Astrocyte of the hippocampus (primary cell): ENCODE measurements at regions not wholly inside any gene's neighbourhood (a gene's known extent, or its start where the extent isn't known, plus 50 kb on each side); places are given as distances from the start of the nearest gene placed in this dataset.

Experiments used
- DNase-seq: peaks from one replicate; pipeline ENCODE4 v3.0.0; 2011; ENCODE audit warnings: low read depth, low spot score

DNA sequence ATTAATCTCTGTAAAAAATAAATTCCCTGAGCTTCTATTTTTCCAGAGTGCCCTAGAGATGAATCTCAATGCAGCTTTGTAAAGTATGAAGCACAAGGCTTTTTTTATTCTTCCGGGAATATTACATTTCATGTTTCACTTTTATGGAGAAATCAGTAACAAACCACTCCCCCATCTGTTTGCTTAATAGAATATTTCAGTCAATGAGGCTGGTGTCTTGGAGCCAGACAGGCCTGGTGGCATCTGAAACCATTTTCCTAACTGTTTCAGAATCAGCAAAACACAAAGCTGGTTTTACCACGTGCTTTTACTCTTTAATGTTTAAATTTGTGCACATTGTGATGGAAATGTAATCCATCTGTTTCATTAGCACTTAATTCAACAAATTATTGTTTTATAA is 400.8 kb upstream of the HSF2 start:
- DNase-seq, result no peak

DNA sequence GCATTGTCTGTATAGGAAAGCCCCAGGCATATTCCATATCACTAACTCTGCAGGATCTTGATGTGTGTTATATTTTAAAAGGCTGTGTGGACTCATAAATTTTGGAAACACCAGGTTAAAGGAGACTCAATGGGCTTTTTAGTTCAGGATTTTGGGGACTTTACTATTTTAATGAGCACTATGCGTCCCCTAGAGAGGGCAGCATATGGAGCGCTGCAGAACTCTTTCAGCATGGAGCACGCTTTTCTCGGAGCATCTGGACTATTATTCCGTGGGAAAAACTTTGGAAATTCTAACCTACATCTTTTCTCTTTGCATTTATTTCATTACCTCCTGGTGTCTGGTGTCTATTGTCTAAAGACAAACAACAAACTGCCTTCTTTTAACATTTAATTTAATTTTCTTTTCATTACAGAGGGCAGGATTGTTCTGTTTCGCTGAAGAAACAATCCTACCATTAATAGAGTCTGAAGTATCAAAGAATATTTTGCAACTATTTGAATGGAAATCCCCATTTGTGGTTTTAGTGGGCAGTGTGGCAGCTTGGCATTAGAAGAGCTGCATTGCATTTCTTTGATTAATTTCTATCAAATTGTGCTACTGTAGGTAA is 399.9 kb upstream of the HSF2 start:
- peak; percentile 12 for DNase-seq

DNA sequence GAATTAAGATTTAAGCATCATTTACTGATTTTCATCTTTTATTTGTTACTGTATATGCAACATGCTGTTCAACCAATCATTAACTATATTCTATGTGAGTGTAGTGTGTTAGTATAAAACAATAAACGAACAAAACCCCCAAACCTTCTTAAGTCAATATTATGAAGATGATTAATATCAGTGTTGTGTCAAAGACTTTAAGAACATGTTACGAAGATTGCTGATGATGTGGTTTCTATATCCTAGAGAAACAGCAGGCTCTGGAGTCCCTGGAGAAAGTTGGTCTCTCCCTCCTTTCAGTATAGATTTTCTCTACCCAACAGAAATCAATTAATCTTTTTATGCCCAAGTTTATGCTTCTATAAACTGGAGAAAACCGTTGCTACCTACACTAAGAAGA is 393.8 kb upstream of the HSF2 start:
- DNase-seq, result no peak

DNA sequence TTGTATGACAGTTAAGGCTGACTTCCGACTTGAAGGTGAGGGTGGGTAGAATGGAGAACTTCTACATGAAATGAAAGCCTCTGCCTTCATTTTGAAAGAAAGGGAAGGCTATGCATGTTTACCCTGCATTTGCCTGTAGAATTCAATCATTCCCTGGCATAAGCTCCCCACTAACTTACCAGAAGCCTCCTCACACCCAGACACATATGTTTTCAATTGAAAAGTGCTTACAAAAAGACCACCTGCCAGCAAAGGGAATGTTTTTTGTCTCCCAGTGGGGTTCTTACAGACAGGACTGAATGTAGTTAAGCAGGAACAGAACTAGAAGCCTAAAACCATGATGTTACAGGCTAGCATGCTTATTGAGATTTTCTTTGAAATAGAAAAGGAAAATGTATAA is 392.1 kb upstream of the HSF2 start:
- no peak for DNase-seq

DNA sequence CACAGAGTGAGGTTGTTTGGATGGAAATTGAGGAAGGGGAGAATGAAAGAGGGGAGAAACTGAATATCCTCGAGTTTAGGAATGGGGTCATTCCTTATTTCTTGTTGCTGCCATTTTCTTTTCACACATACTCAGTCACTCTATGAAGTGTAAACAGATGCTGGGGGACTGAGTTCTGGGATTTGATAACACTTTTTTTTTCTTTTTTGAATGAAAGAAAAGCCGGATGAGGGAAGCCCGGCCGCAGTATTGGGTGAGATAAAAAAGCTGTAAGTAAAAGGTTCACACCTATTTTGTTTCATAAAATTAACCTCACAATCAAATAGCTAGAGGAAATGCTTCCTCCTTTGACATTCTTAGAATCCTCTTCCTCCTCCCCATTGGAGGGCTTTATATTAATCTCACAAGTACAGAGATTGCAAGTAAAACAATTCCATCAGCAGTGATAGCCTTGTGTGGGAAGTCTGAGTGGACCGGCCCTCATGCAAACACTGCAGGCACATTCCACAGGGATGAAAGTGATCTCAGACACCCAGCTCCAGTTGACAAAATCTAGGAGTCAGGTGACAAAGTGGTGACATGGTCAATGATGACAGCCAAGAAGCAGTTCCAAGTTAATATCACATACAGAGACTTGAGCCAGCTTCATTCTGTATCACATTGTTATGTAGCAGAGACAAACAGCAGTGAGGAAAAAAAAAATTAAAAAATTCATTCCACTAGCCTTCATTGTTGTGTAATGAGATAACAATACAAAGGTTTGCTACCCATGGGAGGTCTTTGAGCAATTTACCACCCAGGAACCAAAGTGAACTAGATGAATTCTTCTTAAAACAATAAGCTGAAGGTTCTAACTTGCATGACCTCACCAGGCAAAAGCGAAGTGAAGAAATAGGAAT is 391.1 kb upstream of the HSF2 start:
- peak; percentile 47 for DNase-seq

DNA sequence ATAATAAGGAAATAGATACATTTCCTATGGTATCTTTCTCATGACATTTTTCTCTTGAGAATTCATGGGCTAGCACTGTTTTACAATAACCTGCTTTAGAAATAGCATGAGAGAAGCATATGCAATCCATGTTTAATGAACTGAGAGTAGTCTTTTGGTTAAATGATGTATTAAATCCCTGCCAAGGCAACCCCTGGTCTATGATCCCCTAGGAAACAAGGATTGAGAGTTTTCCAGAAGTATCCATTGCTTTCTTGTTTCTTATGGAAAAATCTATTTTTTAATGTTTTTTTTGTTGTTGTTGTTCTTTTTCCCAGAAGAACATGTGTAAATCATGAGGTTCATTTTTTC is 390.5 kb upstream of the HSF2 start:
- no peak for DNase-seq

DNA sequence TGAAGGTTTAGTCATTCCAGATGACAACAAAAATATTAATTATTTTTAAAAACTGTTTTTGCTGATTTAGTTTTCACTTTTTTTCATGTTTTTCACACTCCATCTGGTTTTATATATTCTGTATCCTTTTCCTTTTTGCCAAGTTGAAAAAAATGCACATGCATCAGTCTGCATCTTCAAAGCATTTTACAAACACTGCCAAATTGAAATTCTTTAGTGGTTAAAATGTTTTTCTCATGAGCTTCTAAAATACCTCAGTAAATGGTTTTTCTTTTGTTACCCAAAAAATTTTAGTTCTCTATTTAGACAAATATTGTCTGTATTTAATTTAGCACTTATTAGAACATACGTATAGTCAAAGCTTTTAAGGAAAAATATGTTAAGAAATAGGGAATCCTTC is 386.9 kb upstream of the HSF2 start:
- DNase-seq, result peak; percentile 49

- DNase-seq, result peak; percentile 25
Observed at GRCh38 chr6:122014961-122015360, 384.5 kb upstream of the HSF2 start.

GRCh38 chr6:122020588-122021264 is 378.7 kb upstream of the HSF2 start:
- no peak for DNase-seq

GRCh38 chr6:122025104-122025503 is 374.3 kb upstream of the HSF2 start:
- no peak for DNase-seq

DNA sequence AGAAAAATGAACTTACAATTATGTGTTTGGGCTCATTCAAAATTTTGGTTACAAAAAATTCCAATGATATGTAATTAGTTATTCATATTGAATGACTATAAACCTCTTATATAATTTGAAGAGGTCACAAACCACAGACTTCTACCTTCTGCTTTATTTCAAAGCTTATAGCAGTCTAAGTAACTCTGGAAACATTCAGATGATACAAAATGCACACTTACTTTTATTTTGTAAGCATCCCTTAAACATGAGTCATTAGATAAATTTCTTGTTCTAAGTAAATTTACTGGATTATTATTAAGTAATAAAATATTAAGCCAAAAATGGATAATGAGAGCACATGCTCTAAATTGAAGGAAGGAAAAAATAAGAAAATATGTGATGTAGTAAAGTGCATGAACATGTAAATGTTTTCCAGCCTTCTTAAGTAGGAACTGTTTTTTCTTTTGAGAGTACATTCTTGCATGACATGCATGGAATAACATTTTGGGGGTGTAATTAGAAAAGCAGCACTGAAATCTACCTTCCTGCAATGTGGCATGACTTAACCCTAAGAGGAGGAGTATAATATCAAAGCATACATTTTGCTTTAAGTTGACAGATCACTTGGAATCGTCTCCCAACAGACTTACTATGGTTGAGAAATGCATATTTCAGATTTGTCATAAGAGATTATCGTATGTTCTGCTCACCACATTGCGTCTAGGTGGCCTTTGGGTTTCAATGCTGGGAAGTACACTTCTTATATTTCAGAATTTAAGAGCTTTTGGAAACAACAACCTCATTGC is 372.7 kb upstream of the HSF2 start:
- DNase-seq, result no peak

GRCh38 chr6:122028933-122029522 is 370.4 kb upstream of the HSF2 start:
- no peak for DNase-seq

GRCh38 chr6:122033564-122034181 is 365.8 kb upstream of the HSF2 start:
- peak; percentile 72 for DNase-seq

- no peak for DNase-seq
Observed at GRCh38 chr6:122035173-122035572, 364.3 kb upstream of the HSF2 start.

GRCh38 chr6:122040261-122040660 is 359.2 kb upstream of the HSF2 start:
- DNase-seq, result no peak

- DNase-seq, result no peak
Observed at GRCh38 chr6:122042380-122042779, 357.1 kb upstream of the HSF2 start.

- peak; percentile 17 for DNase-seq
Observed at GRCh38 chr6:122042960-122043735, 356.3 kb upstream of the HSF2 start.

DNA sequence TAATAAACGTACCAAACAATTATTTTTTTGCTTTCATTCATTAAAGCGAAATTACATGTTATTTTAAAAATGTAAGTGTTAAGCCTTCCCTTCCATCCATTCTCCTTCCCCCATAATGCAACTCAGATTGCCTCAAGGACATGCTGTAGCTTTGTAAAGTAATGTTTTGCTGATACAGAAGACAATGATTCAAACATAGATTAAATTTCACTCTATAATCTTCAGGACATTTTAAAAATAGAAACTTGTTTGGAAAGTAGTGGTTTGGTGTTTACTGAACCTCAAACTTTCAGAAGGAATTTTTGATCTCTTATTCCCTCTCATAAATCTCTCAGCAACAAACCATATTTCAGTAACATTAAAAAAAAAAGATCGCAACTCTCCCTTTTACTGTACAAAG is 350.9 kb upstream of the HSF2 start:
- no peak for DNase-seq

DNA sequence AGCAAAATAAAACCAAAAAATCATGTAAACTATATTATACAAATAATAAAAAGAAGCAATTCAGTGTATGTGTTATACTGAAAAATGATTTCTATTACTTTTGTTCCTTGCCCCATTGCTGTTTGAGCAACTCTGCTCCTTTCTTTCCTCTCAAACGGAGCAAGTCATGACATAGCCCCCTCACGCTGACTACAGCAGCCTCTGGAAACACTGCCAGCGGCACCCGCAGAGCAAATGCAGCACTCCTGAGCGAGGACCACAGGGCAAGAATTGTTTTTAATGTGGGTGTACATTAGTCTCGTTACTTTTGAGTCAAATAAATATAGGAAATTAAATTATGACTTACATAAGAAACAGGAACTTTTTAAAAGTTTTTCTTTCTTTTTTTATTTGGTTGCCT is 350.1 kb upstream of the HSF2 start:
- DNase-seq, result peak; percentile 52

DNA sequence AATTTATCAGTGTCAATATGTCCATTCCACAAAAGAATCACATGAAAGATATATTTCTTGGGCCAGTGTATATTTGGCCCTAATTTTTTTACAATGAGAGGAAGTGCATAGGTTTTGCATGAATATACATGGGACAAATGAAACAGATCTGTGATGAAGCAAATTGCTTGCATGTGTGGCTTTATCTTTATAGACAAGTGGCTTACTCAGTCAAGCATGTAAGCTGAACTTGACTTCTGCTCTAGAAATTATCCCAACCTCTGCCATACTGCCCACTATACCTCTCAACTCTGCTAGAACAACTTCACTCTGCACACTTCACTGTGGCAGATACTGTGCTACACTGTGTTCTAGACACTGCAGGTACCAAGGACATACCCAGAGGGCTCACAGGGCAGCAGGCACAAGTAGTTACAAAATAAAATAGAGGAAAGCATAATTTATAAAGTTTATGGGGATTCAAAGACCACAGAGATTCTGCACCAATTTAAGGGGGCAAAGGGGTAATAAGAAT is 349.2 kb upstream of the HSF2 start:
- DNase-seq, result no peak
